HG03521 (cell line): ENCODE measurements at regions not wholly inside any gene's neighbourhood (a gene's known extent, or its start where the extent isn't known, plus 50 kb on each side); places are given as distances from the start of the nearest gene placed in this dataset.
"Not testable (repeated sequence)": the region's sequence is repeated elsewhere in the genome, so short reads cannot be mapped to it uniquely, and the experiment has no call there.

Source experiments
- ATAC-seq: cut with Tn5 transposase; IDR thresholded peaks from one replicate; pipeline ENCODE4 v1.9.1; 2021; ENCODE audit warnings: mild to moderate bottlenecking, moderate library complexity; ENCODE audit not compliant: unreplicated experiment

DNA sequence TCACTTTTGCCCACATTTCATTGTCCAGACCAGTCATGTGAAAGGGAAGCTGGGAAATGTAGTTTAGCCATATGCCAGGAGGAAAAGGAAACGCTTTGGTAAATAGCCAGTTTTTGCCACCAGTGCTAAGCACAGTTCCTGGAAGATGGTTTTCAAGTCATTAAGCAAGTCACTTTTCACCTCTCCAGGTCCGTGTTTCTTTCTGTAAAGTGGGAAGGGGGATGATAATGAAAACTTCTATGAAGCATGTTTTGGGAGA is 96.6 kb upstream of the TPTE start:
- not testable (repeated sequence) for ATAC-seq

- ATAC-seq = no peak
Measured at GRCh38 chr21:10425856-10426255, 95.5 kb upstream of the TPTE start.

GRCh38 chr21:10426812-10427211 is 94.6 kb upstream of the TPTE start:
- not testable (repeated sequence) for ATAC-seq

DNA sequence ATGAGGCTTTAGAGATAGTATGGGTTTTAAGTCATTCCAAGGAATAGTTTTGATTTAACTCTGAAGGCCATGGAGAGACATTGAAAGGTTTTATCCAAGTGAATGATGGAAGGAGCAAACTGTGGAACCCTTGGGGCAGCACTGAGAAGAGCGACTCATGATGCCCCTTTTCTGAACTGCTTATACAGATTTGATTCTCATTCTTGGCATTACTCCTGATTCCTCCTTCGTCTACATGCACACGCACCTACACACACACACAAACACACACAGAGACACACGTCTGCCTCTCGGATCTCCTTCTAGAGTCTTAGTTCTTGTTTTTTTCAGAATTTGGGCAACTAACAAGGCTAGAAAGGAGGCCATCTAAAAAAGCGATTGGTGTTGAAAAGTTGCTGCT is 94.1 kb upstream of the TPTE start:
- not testable (repeated sequence) for ATAC-seq

DNA sequence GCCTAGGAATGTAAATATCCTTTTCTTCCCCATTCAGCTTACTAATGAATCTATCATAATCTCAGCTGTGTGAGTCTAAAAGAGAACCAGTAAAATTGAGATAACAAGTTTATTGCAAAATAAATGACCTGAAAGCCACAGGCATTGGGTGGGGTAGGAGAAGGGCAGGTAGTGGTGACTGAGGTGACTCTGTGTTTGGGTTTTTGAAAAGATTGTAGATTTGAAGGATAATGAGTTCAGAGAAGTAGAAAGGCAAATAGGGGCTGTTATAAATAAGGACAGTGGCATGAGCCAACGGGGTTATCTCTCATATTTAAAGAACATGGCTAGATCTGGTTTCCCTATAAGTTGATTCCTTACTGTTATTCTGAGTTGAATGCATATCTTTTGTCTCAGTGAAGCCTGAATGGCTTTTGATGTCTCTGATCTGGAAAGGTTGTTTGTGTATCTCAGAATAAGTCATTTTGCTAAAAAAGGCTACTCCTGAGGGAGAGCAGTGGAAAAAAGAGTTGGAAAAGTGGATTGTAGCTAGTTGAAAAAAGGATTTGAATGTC is 92.3 kb upstream of the TPTE start:
- ATAC-seq = not testable (repeated sequence)

- no peak for ATAC-seq
Measured at GRCh38 chr21:10430005-10430404, 91.4 kb upstream of the TPTE start.

DNA sequence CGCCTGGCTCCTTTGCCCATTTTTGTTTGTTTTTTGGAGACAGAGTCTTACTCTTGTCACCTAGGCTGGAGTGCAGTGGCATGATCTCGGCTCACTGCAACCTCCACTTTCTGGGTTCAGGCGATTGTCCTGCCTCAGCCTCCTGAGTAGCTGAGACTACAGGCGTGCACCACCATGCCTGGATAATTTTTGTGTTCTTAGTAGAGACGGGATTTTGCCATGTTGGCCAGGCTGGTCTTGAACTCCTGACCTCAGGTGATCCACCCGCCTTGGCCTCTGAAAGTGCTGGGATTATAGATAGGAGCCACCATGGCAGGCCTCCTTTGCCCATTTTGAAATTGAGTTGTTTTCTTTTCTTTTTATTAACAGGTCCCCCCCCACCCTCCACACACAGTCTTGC is 89.4 kb upstream of the TPTE start:
- ATAC-seq = not testable (repeated sequence)

DNA sequence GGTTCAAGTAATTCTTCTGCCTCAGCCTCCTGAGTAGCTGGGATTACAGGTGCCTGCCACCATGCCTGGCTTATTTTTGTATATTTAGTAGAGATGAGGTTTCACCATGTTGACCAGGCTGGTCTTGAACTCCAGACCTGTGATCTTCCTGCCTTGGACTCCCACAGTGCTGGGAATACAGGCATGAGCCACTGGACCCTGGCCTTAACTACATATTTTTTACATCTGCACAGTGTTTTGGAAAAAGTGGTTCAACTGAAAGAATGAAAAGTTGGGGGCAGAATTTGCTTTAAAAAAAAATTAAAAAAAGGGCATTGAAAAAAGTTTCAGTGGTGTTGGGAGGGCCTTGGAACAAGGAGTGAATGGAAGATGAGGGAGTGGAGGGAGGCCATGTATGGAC is 88.9 kb upstream of the TPTE start:
- not testable (repeated sequence) for ATAC-seq

DNA sequence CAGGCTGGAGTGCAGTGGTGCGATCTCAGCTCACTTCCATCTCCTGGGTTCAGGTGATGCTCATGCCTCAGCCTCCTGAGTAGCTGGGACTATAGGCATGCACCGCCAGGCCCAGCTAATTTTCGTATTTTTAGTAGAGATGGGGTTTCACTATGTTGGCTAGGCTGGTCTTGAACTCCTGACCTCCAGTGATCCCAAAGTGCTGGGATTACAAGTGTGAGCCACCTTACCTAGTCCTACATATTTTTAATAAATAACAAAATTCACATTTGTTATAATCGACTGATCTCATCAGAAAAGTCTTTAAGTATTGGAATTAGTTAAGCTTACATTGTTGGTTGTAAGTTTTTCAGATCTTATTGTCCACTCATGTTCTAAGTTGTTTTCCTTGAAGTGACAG is 83.4 kb upstream of the TPTE start:
- ATAC-seq = not testable (repeated sequence)

DNA sequence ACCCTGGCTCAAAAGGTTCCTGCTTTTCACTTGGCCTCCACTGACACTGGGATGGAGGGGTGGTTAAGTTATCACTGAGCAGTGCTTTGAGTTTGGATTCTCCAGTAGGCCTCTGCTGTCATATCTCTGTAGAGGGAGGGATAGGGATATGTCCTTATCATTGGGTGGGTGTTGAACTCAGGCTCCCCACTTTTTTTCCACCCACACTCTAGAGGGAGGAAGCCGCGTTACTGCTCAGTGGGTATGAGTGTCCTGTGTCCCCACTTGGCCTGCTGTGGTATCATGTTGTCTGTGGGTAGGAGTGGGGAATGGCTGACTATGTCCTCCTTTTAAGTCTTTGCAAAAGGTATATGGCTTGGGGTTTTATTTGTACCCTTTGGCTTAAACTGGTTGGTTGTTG is 80.7 kb upstream of the TPTE start:
- not testable (repeated sequence) for ATAC-seq

GRCh38 chr21:10442018-10442417 is 79.4 kb upstream of the TPTE start:
- ATAC-seq = not testable (repeated sequence)

DNA sequence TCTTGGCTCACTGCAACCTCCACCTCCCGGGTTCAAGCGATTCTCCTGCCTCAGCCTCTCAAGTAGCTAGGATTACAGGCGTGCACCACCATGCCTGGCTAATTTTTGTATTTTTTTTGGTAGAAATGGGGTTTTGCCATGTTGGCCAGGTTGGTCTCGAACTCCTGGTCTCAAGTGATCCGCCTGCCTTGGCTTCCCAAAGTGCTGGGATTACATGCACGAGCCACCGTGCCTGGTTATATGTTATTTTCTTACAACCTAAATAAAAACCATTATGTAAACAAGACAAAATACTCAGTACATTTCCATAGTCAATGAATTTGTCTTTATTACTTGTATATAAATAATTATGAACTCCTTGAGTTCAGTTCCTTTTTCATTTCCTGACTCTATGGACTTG is 75.7 kb upstream of the TPTE start:
- not testable (repeated sequence) for ATAC-seq

- not testable (repeated sequence) for ATAC-seq
Measured at GRCh38 chr21:10449451-10449850, 71.9 kb upstream of the TPTE start.

- ATAC-seq = not testable (repeated sequence)
Measured at GRCh38 chr21:10451274-10451673, 70.1 kb upstream of the TPTE start.

DNA sequence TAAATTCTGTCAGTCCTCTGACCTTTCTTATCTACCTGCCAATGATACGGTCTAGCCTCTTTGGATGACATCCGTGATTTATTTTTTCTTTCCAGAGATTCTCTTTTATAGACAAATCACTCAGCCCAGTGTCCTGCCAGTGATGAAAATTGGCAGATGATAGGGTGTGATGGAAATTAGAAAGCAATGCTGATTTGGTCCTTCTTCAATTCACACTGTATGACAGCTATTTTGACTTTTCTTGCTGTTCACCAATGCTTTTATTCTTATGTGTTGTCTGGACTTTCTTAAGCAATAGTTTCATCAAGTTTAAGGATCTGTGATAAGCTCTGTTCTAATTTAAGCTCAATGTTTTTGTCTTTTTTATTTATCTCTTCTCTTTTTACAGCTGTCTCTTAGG is 63.6 kb upstream of the TPTE start:
- not testable (repeated sequence) for ATAC-seq

DNA sequence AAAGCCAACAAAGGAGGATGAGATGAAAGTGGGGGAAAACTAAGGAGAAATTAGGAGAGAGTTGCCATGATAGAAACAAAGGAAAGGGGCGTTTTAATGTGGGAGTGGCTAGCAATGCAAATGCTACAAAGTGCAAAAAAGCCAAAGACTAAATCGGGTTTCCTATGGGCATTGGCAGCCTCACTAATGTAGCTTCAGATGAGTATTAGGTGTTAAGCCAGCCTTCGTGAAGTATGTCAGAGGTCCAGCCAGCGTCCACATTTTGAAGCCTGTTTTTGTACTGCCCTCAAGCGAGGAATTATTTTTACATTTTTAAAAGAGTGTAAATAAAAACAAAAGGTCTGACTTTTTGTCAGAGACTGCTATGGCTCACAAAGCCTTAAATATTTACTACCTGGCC is 60.4 kb upstream of the TPTE start:
- ATAC-seq = not testable (repeated sequence)

- not testable (repeated sequence) for ATAC-seq
Measured at GRCh38 chr21:10461445-10461844, 59.9 kb upstream of the TPTE start.

- no peak for ATAC-seq
Measured at GRCh38 chr21:10463156-10463555, 58.2 kb upstream of the TPTE start.

DNA sequence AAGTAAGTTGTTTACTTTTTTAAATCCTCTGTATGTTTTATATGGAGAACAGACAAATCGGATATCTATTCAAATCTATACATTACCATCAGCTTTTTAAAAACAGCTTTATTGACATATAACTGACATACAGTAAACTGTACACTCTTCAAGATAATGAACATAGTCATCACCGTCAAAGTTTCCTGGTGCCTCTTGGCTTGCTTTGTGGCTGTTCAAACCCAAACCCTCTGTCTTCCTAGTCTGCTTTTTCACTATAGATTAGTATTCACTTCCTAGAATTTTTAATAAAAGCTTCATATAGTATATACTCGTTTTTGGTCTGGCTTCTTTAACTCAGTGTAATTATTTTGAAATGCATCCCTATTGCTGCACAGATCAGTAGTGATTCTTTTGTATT is 56.4 kb upstream of the TPTE start:
- no peak for ATAC-seq

- ATAC-seq = not testable (repeated sequence)
Measured at GRCh38 chr21:10465524-10466110, 55.8 kb upstream of the TPTE start.

DNA sequence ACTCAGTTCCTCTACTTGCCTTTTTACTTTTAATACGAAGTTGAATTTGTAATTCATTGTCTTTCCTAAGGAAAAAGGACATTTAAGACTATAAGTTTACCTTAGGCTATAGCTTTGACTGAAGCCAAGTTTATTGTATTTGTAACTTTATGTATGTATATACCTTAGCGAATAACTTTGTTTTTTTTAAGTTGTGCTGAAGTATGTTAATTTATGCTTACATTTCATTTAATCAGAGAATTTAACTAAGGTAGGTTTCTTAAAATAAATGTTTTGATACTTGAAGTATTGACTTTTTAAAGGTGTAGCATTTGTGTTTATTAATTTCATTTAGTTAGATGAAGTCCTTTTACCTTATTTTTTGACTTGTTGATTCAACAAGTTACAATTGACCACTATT is 55.2 kb upstream of the TPTE start:
- no peak for ATAC-seq
